ENCODE measurements at regions not wholly inside any gene's neighbourhood (a gene's known extent, or its start where the extent isn't known, plus 50 kb on each side); places are given as distances from the start of the nearest gene placed in this dataset.

GRCh38 chr22:49081261-49081666 is 746.4 kb downstream of the BRD1 start (continued):
- TF ChIP-seq TSHZ1 (tag by site-specific recombination; IDR thresholded peaks at IDR 0.05; ENCODE audit: borderline replicate concordance) = no peak
- no peak for TF ChIP-seq ZNF513 (tag by site-specific recombination; IDR thresholded peaks at IDR 0.05)
- no peak for TF ChIP-seq PRDM1 (tag by site-specific recombination; IDR thresholded peaks at IDR 0.05)
- no peak for TF ChIP-seq ZNF768 (tag by site-specific recombination; IDR thresholded peaks at IDR 0.05)

DNA sequence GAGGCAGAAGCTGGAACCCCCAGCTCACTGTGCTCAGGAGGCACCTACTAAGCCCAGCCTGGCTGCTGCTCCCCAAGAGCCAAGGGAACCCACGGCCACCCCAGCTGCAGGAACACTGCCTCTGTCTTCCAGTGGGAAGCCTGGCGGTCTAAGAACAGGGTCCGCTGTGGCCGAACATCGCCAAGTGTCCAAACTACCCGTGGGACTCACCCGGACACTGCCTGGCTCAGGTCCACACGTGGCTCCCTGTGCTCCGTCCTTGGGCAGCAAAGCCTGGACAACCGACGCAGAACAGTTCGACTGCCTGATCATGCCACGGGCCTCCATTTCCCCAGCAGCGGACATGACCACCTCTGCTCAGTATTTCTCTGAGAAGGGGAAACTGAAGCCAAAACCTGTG is 747.0 kb downstream of the BRD1 start:
- TF ChIP-seq ZFHX2 (tag by site-specific recombination; conservative IDR thresholded peaks at IDR 0.05) (no peak), ZBTB21 (tag by site-specific recombination; IDR thresholded peaks at IDR 0.05) (no peak), ZNF610 (tag by site-specific recombination; IDR thresholded peaks at IDR 0.05; ENCODE audit: borderline replicate concordance) (no peak), CTCF (tag by site-specific recombination; IDR thresholded peaks at IDR 0.05) (no peak), ZNF341 (tag by site-specific recombination; IDR thresholded peaks at IDR 0.05; ENCODE audit: low read depth) (no peak), IKZF3 (tag by site-specific recombination; IDR thresholded peaks at IDR 0.05) (no peak), ZNF621 (tag by site-specific recombination; IDR thresholded peaks at IDR 0.05) (no peak)
- TF ChIP-seq, protein P1, sequence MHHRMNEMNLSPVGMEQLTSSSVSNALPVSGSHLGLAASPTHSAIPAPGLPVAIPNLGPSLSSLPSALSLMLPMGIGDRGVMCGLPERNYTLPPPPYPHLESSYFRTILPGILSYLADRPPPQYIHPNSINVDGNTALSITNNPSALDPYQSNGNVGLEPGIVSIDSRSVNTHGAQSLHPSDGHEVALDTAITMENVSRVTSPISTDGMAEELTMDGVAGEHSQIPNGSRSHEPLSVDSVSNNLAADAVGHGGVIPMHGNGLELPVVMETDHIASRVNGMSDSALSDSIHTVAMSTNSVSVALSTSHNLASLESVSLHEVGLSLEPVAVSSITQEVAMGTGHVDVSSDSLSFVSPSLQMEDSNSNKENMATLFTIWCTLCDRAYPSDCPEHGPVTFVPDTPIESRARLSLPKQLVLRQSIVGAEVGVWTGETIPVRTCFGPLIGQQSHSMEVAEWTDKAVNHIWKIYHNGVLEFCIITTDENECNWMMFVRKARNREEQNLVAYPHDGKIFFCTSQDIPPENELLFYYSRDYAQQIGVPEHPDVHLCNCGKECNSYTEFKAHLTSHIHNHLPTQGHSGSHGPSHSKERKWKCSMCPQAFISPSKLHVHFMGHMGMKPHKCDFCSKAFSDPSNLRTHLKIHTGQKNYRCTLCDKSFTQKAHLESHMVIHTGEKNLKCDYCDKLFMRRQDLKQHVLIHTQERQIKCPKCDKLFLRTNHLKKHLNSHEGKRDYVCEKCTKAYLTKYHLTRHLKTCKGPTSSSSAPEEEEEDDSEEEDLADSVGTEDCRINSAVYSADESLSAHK (tag by site-specific recombination; IDR thresholded peaks at IDR 0.05) = no peak
- ChIA-PET CTCF (no interaction called here), POLR2A (no interaction called here)
- Histone ChIP-seq H3K36me3 (ENCODE audit: control insufficient read depth in 2 of 2, insufficient read depth in 1 of 2, low read length in 2 of 2) (no peaks in the 10 kb centered on the region), H3K9me3 (ENCODE audit: control insufficient read depth, insufficient read depth, low read depth, low read length) (no peaks in the 10 kb centered on the region), H3K4me3 (ENCODE audit: low read depth, low read length) (no peak overlapping the region), H3K4me1 (ENCODE audit: control insufficient read depth, insufficient read depth, low read length) (no peaks in the 10 kb centered on the region), H3K27ac (ENCODE audit: extremely low read depth, low read depth, low read length) (no peak overlapping the region)

- ChIA-PET CTCF (interaction anchor here (1.2 kb wide), 1 partner anchor 225 kb away, joined by 3 read pairs; no protein-coding TSS in a partner anchor), POLR2A (no interaction called here)
- H3K36me3 ChIP-seq (ENCODE audit: control insufficient read depth in 2 of 2, insufficient read depth in 1 of 2, low read length in 2 of 2) = no peaks in the 10 kb centered on the region
- no peak overlapping the region for H3K27ac ChIP-seq (ENCODE audit: extremely low read depth, low read depth, low read length)
- no peaks in the 10 kb centered on the region for H3K4me1 ChIP-seq (ENCODE audit: control insufficient read depth, insufficient read depth, low read length)
- no peaks in the 10 kb centered on the region for H3K9me3 ChIP-seq (ENCODE audit: control insufficient read depth, insufficient read depth, low read depth, low read length)
- TF ChIP-seq KLF10 (tag by site-specific recombination; IDR thresholded peaks at IDR 0.05) (no peak), HOXC10 (CRISPR knock-in tag; IDR thresholded peaks at IDR 0.05) (no peak), TRIM28 (IDR thresholded peaks at IDR 0.05; ENCODE audit: borderline replicate concordance, low read length) (no peak), PRDM1 (tag by site-specific recombination; IDR thresholded peaks at IDR 0.05) (no peak), ZXDB (tag by site-specific recombination; IDR thresholded peaks at IDR 0.05) (no peak), ZNF660 (tag by site-specific recombination; IDR thresholded peaks at IDR 0.05) (no peak), ZNF792 (tag by site-specific recombination; IDR thresholded peaks at IDR 0.05) (no peak), ZSCAN18 (tag by site-specific recombination; IDR thresholded peaks at IDR 0.05) (no peak)
- H3K4me3 ChIP-seq (ENCODE audit: low read depth, low read length) = no peak overlapping the region
Measured at GRCh38 chr22:49079743-49080500, 747.8 kb downstream of the BRD1 start.
